ENCODE measurements at regions not wholly inside any gene's neighbourhood (a gene's known extent, or its start where the extent isn't known, plus 50 kb on each side); places are given as distances from the start of the nearest gene placed in this dataset.

GRCh38 chr2:219783359-219783975 lies 156.0 kb downstream of the SLC4A3 start:
- DNase-seq (ENCODE audit: extremely low spot score, unreplicated experiment) = no peak
- H3K27ac Mint-ChIP-seq = no peak overlapping the region
- no peaks in the 10 kb centered on the region for H3K4me1 Mint-ChIP-seq (ENCODE audit: unreplicated experiment)
- no peak overlapping the region for H3K4me3 Mint-ChIP-seq
- TF ChIP-seq CTCF (conservative IDR thresholded peaks at IDR 0.05) = no peak
- H3K36me3 Mint-ChIP-seq = no peaks in the 10 kb centered on the region
- no peaks in the 10 kb centered on the region for H3K9me3 Mint-ChIP-seq
- peaks cover 23% of the 10 kb centered on the region for H3K27me3 Mint-ChIP-seq

GRCh38 chr2:219784178-219784577 lies 156.7 kb downstream of the SLC4A3 start:
- no peak for DNase-seq (ENCODE audit: extremely low spot score, unreplicated experiment)
- Mint-ChIP-seq H3K4me3 (no peak overlapping the region), H3K36me3 (no peaks in the 10 kb centered on the region), H3K4me1 (ENCODE audit: unreplicated experiment) (no peaks in the 10 kb centered on the region), H3K27ac (no peak overlapping the region), H3K27me3 (peaks cover 23% of the 10 kb centered on the region), H3K9me3 (no peaks in the 10 kb centered on the region)
- no peak for TF ChIP-seq CTCF (conservative IDR thresholded peaks at IDR 0.05)

- H3K4me3 Mint-ChIP-seq = no peak overlapping the region
- no peak for TF ChIP-seq CTCF (conservative IDR thresholded peaks at IDR 0.05)
- peaks cover 8% of the 10 kb centered on the region for H3K27me3 Mint-ChIP-seq
- DNase-seq (ENCODE audit: extremely low spot score, unreplicated experiment) = no peak
- no peaks in the 10 kb centered on the region for H3K36me3 Mint-ChIP-seq
- H3K9me3 Mint-ChIP-seq = no peaks in the 10 kb centered on the region
- no peak overlapping the region for H3K27ac Mint-ChIP-seq
- H3K4me1 Mint-ChIP-seq (ENCODE audit: unreplicated experiment) = no peaks in the 10 kb centered on the region
These were observed 162.0 kb downstream of the SLC4A3 start for GRCh38 chr2:219789476-219789875.

- TF ChIP-seq CTCF (conservative IDR thresholded peaks at IDR 0.05) = no peak
- no peak overlapping the region for H3K4me3 Mint-ChIP-seq
- H3K27ac Mint-ChIP-seq = no peak overlapping the region
- no peak for DNase-seq (ENCODE audit: extremely low spot score, unreplicated experiment)
- H3K4me1 Mint-ChIP-seq (ENCODE audit: unreplicated experiment) = no peaks in the 10 kb centered on the region
- no peaks in the 10 kb centered on the region for H3K27me3 Mint-ChIP-seq
- no peaks in the 10 kb centered on the region for H3K36me3 Mint-ChIP-seq
- no peaks in the 10 kb centered on the region for H3K9me3 Mint-ChIP-seq
These were observed 165.0 kb downstream of the SLC4A3 start for GRCh38 chr2:219792446-219792845.

GRCh38 chr2:219798430-219798829 lies 171.0 kb downstream of the SLC4A3 start:
- H3K9me3 Mint-ChIP-seq = peaks cover 6% of the 10 kb centered on the region
- no peak overlapping the region for H3K27ac Mint-ChIP-seq
- no peaks in the 10 kb centered on the region for H3K4me1 Mint-ChIP-seq (ENCODE audit: unreplicated experiment)
- H3K4me3 Mint-ChIP-seq = no peak overlapping the region
- no peak for TF ChIP-seq CTCF (conservative IDR thresholded peaks at IDR 0.05)
- DNase-seq (ENCODE audit: extremely low spot score, unreplicated experiment) = no peak
- no peaks in the 10 kb centered on the region for H3K27me3 Mint-ChIP-seq
- no peaks in the 10 kb centered on the region for H3K36me3 Mint-ChIP-seq

GRCh38 chr2:219803294-219803693 lies 175.9 kb downstream of the SLC4A3 start:
- no peak for DNase-seq (ENCODE audit: extremely low spot score, unreplicated experiment)
- TF ChIP-seq CTCF (conservative IDR thresholded peaks at IDR 0.05) = no peak
- no peaks in the 10 kb centered on the region for H3K27me3 Mint-ChIP-seq
- no peaks in the 10 kb centered on the region for H3K36me3 Mint-ChIP-seq
- H3K9me3 Mint-ChIP-seq = peaks cover 11% of the 10 kb centered on the region
- H3K27ac Mint-ChIP-seq = no peak overlapping the region
- H3K4me3 Mint-ChIP-seq = no peak overlapping the region
- H3K4me1 Mint-ChIP-seq (ENCODE audit: unreplicated experiment) = no peaks in the 10 kb centered on the region
